ENCODE measurements at regions not wholly inside any gene's neighbourhood (a gene's known extent, or its start where the extent isn't known, plus 50 kb on each side); places are given as distances from the start of the nearest gene placed in this dataset.

- no peak for TF ChIP-seq GATA2 (IDR thresholded peaks at IDR 0.05; ENCODE audit: low read depth, low read length)
- no peak for TF ChIP-seq GATA3 (IDR thresholded peaks at IDR 0.05; ENCODE audit: low read depth, low read length)
These were observed 186.2 kb upstream of the C14orf180 start for GRCh38 chr14:104393199-104393897.
